SK-N-SH (cell line): ENCODE measurements at regions not wholly inside any gene's neighbourhood (a gene's known extent, or its start where the extent isn't known, plus 50 kb on each side); places are given as distances from the start of the nearest gene placed in this dataset.

Experiments used
- CTCF ChIA-PET: fragments of 300-600, 350-600 bp; formaldehyde crosslinking; extraction: SDS; loops from one replicate; lab custom pipeline; 2021; lab: Yijun Ruan, JAX
- POLR2A ChIA-PET: fragments of 350-600 bp; sonication (Branson Sonifier 250); formaldehyde crosslinking; extraction: SDS; loops from one replicate; lab custom pipeline; 2020; ENCODE audit warnings: antibody characterized with exemption, inconsistent platforms; lab: Yijun Ruan, JAX
- DNase-seq: peaks from one replicate; pipeline ENCODE4 v3.0.0; 2012
- H2AFZ ChIP-seq: fragments of 200-600 bp; sonication (generic); 2 replicates; pipeline ENCODE4 v1.8.1; 2016; ENCODE audit warnings: antibody characterized with exemption, mild to moderate bottlenecking, low read depth
- H3F3A ChIP-seq: fragments of 200-600 bp; sonication (generic); replicated peaks from 2 replicates; pipeline ENCODE3; 2016; ENCODE audit warnings: antibody characterized with exemption, mild to moderate bottlenecking; ENCODE audit not compliant: insufficient read depth
- H3K27ac ChIP-seq, 2 experiments: fragments of 200-500 bp in 1 of 2; fragments of 200-600 bp in 1 of 2; sonication (Bioruptor generic) in 1 of 2; sonication (generic), shearing (Covaris generic) in 1 of 2; 2 replicates each; pipeline versions ENCODE4 v1.5.1 to v1.6.1; 2014 to 2016; ENCODE audit warnings: low read depth in 2 of 2, inconsistent platforms in 1 of 2, low read length in 1 of 2, mild to moderate bottlenecking in 1 of 2, mixed read lengths in 1 of 2
- H3K27me3 ChIP-seq: fragments of 200-600 bp; sonication (generic), shearing (Covaris generic); 2 replicates; pipeline ENCODE4 v1.6.1; 2016; ENCODE audit warnings: mixed run types; ENCODE audit not compliant: insufficient read depth
- H3K36me3 ChIP-seq, 2 experiments: fragments of 200-500 bp in 1 of 2; fragments of 200-600 bp in 1 of 2; sonication (Bioruptor generic) in 1 of 2; sonication (generic) in 1 of 2; replicated peaks in 1 of 2; 2 replicates each; pipeline versions ENCODE3 to v1.5.1; 2014 to 2016; ENCODE audit warnings: low read length in 1 of 2, mild to moderate bottlenecking in 1 of 2; ENCODE audit not compliant: insufficient read depth in 2 of 2, control insufficient read depth in 1 of 2
- H3K4me1 ChIP-seq, 2 experiments: fragments of 200-500 bp in 1 of 2; fragments of 200-600 bp in 1 of 2; sonication (Bioruptor generic) in 1 of 2; sonication (generic), shearing (Covaris generic) in 1 of 2; 2 replicates each; pipeline versions ENCODE4 v1.5.1 to v1.6.1; 2014 to 2016; ENCODE audit warnings: low read depth in 1 of 2, low read length in 1 of 2, mixed run types in 1 of 2; ENCODE audit not compliant: insufficient read depth in 2 of 2, control insufficient read depth in 1 of 2
- H3K4me2 ChIP-seq: fragments of 200-600 bp; sonication (generic), shearing (Covaris generic); 2 replicates; pipeline ENCODE4 v1.6.1; 2017; ENCODE audit warnings: mixed run types
- H3K4me3 ChIP-seq, 2 experiments: fragments of 200-500 bp in 1 of 2; fragments of 200-600 bp in 1 of 2; sonication (Bioruptor generic) in 1 of 2; sonication (generic), shearing (Covaris generic) in 1 of 2; 2 replicates each; pipeline versions ENCODE4 v1.5.1 to v1.8.1; 2014 to 2016; ENCODE audit warnings: low read depth in 2 of 2, inconsistent platforms in 1 of 2, low read length in 1 of 2, mild to moderate bottlenecking in 1 of 2, mixed read lengths in 1 of 2, moderate library complexity in 1 of 2
- H3K79me2 ChIP-seq: fragments of 200-600 bp; sonication (generic); 2 replicates; pipeline ENCODE4 v1.8.1; 2017; ENCODE audit warnings: mild to moderate bottlenecking; ENCODE audit not compliant: insufficient read depth
- H3K9ac ChIP-seq: fragments of 200-600 bp; sonication (generic); 2 replicates; pipeline ENCODE4 v1.6.1; 2017; ENCODE audit warnings: mixed run types
- H3K9me2 ChIP-seq: fragments of 200-600 bp; sonication (generic); 2 replicates; pipeline ENCODE4 v1.6.1; 2017; ENCODE audit warnings: mixed run types
- H3K9me3 ChIP-seq: fragments of 200-600 bp; sonication (generic); 2 replicates; pipeline ENCODE4 v1.6.1; 2017; ENCODE audit warnings: mixed run types, mild to moderate bottlenecking, moderate library complexity
- H4K20me1 ChIP-seq: fragments of 200-600 bp; sonication (generic); 2 replicates; pipeline ENCODE4 v1.6.1; 2017; ENCODE audit warnings: mild to moderate bottlenecking, mixed run types; ENCODE audit not compliant: insufficient read depth
- ELF1 ChIP-seq: IDR thresholded peaks from 2 replicates; pipeline ENCODE4 v1.4.0; 2012
- FOXM1 ChIP-seq: IDR thresholded peaks from 2 replicates; pipeline ENCODE4 v1.4.0; 2012; ENCODE audit warnings: low read depth, mild to moderate bottlenecking
- GATA2 ChIP-seq: sonication (generic); formaldehyde crosslinking; IDR thresholded peaks from 2 replicates; pipeline ENCODE4 v1.5.0; 2020; ENCODE audit warnings: mild to moderate bottlenecking, missing genetic modification reagents
- JUND ChIP-seq: IDR thresholded peaks from 2 replicates; pipeline ENCODE4 v1.4.0; 2012
- MEF2A ChIP-seq: IDR thresholded peaks from 2 replicates; pipeline ENCODE4 v1.4.0; 2012; ENCODE audit warnings: low read depth, borderline replicate concordance
- MXI1 ChIP-seq: IDR thresholded peaks from 2 replicates; pipeline ENCODE4 v1.6.1; 2012; ENCODE audit warnings: mild to moderate bottlenecking, low read depth, low read length, improper control_type of control experiment
- PBX3 ChIP-seq: IDR thresholded peaks from 2 replicates; pipeline ENCODE4; 2012
- POLR2AphosphoS5 ChIP-seq: IDR thresholded peaks from 2 replicates; pipeline ENCODE4 v1.6.1; 2012; ENCODE audit warnings: low read depth, low read length
- REST ChIP-seq: IDR thresholded peaks from 2 replicates; pipeline ENCODE4 v1.6.1; 2012; ENCODE audit warnings: mild to moderate bottlenecking, low read depth, low read length, moderate library complexity
- SMC3 ChIP-seq: IDR thresholded peaks from 2 replicates; pipeline ENCODE4 v1.6.1; 2012; ENCODE audit warnings: low read depth, low read length, improper control_type of control experiment
- TAF1 ChIP-seq: IDR thresholded peaks from 2 replicates; pipeline ENCODE4 v1.6.1; 2012; ENCODE audit warnings: low read depth, mild to moderate bottlenecking, low read length, moderate library complexity, borderline replicate concordance
- TEAD4 ChIP-seq: IDR thresholded peaks from 2 replicates; pipeline ENCODE4 v1.4.0; 2012; ENCODE audit warnings: mild to moderate bottlenecking, borderline replicate concordance; ENCODE audit not compliant: insufficient read depth
- YY1 ChIP-seq: IDR thresholded peaks from 2 replicates; pipeline ENCODE4 v1.4.0; 2012; ENCODE audit warnings: low read depth, mild to moderate bottlenecking
- WGBS: methylation state at CpG from one replicate; pipeline ENCODE4 v1.1.6; 2017; ENCODE audit warnings: low lambda C conversion rate; 5-methylcytosine and 5-hydroxymethylcytosine counted together

GRCh38 chr22:48535868-48536540, 1291.7 kb downstream of the BRD1 start:
- Histone ChIP-seq H3K9me2 (no peaks in the 10 kb centered on the region), H3K79me2 (no peaks in the 10 kb centered on the region), H3K4me1 (no peaks in the 10 kb centered on the region), H3K9ac (no peak overlapping the region), H3F3A (no peaks in the 10 kb centered on the region), H3K4me3 (no peak overlapping the region), H2AFZ (no peak overlapping the region), H3K4me2 (no peak overlapping the region), H3K27ac (no peak overlapping the region), H3K27me3 (no peaks in the 10 kb centered on the region; the same call in 1 of the 2 replicates), H3K36me3 (no peaks in the 10 kb centered on the region), H3K9me3 (no peaks in the 10 kb centered on the region), H4K20me1 (no peaks in the 10 kb centered on the region)
- CTCF ChIA-PET = no interaction called here
- POLR2A ChIA-PET = no interaction called here
- TF ChIP-seq MEF2A (no peak), GATA2 (CRISPR knock-in tag) (no peak), JUND (no peak)
- WGBS = 37% methylated on average over 25 of the region's 39 CpGs
- DNase-seq = no peak

GRCh38 chr22:48534395-48534958, 1293.2 kb downstream of the BRD1 start:
- no peak overlapping the region for H3K4me2 ChIP-seq
- no peaks in the 10 kb centered on the region for H4K20me1 ChIP-seq
- no peaks in the 10 kb centered on the region for H3K9me2 ChIP-seq
- no peaks in the 10 kb centered on the region for H3K36me3 ChIP-seq
- H3F3A ChIP-seq = no peaks in the 10 kb centered on the region
- ChIA-PET POLR2A (no interaction called here), CTCF (no interaction called here)
- H2AFZ ChIP-seq = no peak overlapping the region
- no peak overlapping the region for H3K27ac ChIP-seq
- no peak overlapping the region for H3K9ac ChIP-seq
- no peaks in the 10 kb centered on the region for H3K79me2 ChIP-seq
- H3K4me3 ChIP-seq = no peak overlapping the region
- no peaks in the 10 kb centered on the region for H3K9me3 ChIP-seq
- no peaks in the 10 kb centered on the region; the same call in 1 of the 2 replicates for H3K27me3 ChIP-seq
- H3K4me1 ChIP-seq = no peaks in the 10 kb centered on the region
- no peak for DNase-seq
- TF ChIP-seq YY1 (no peak), FOXM1 (no peak), SMC3 (no peak), MXI1 (no peak), ELF1 (no peak), TEAD4 (no peak), REST (no peak), TAF1 (no peak), PBX3 (no peak), POLR2AphosphoS5 (no peak)
- WGBS = 16% methylated on average over 5 of the region's 22 CpGs
